ENCODE measurements at regions not wholly inside any gene's neighbourhood (a gene's known extent, or its start where the extent isn't known, plus 50 kb on each side); places are given as distances from the start of the nearest gene placed in this dataset.

DNA sequence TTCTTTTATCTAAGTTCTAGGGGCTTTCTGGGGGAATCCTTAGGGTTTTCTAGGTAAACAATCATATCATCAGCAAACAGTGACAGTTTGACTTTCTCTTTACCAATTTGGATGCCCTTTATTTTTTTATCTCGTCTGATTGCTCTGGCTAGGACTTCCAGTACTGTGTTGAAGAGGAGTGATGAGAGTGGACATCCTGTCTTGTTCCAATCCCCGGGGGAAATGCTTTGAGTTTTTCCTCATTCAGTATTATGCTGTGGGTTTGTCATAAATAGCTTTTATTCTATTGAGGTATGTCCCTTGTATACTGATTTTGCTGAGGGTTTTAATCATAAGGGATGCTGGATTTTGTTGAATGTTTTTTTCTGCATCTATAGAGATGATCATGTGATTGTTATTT is 549.5 kb downstream of the EPHA4 start:
- no peak for DNase-seq (ENCODE audit: low read depth in 1 of 2, low spot score in 1 of 2)
- no peak for TF ChIP-seq JUND (IDR thresholded peaks at IDR 0.05; ENCODE audit: low read depth)
- in situ Hi-C loops (cut with HindIII; ENCODE audit: low pct_unique_long_range_greater_than_20kb, low sequenced_read_pairs): no loop called here

DNA sequence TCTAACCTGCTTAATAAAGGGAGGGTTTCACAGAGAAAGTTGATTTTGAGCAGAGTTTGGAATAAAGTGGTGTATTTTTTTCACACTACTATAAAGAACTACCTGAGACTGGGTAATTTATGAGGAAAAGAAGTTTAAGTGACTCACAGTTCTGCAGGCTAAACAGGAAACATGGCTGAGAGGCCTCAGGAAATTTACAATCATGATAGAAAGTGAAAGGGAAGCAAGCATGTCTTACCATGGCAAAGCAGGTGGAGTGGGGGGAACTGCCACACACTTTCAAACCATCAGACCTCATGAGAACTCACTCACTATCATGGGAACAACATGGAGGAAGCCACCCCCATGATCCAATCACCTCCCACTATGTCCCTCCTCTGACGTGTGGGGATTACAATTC is 546.7 kb downstream of the EPHA4 start:
- in situ Hi-C loops (cut with HindIII; ENCODE audit: low pct_unique_long_range_greater_than_20kb, low sequenced_read_pairs): no loop called here
- TF ChIP-seq JUND (IDR thresholded peaks at IDR 0.05; ENCODE audit: low read depth): no peak

DNA sequence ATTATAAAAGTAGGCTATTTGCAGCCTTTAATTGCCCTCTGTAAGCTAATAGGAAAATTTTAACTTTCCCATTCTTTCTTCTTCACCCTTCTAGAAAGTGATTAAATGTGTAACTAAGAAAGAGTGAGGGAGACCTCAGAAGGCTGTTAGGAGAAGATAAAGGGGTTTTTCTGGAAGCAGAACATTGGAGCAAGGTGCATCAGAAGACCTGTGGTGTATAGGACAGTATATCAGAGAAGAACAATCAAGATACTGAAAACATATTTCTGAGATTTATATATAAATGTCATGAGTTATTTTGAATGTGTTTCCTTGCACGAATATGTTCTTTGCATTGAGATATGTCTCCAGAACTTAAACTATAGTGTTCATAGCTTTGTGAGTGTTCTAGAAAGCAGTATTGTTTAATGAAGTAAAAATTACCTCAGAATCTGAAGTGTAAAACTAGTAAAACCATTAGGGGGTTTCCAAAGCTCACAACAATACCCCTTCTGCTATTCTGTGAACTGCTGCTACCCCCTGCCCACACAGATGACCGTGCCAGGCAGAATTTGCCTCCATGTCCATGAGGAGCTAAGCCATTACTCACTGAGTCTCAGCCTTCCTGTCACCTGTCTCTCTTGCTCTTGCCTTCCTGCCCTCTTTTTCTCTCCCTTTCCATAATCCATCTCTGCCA is 537.9 kb downstream of the EPHA4 start:
- in situ Hi-C loops (cut with HindIII; ENCODE audit: low pct_unique_long_range_greater_than_20kb, low sequenced_read_pairs): no loop called here
- no peak for DNase-seq (ENCODE audit: low read depth in 1 of 2, low spot score in 1 of 2)
- TF ChIP-seq JUND (IDR thresholded peaks at IDR 0.05; ENCODE audit: low read depth): no peak

More for the DNA sequence above, 546.7 kb downstream of the EPHA4 start:
- DNase-seq (ENCODE audit: low read depth in 1 of 2, low spot score in 1 of 2): no peak

DNA sequence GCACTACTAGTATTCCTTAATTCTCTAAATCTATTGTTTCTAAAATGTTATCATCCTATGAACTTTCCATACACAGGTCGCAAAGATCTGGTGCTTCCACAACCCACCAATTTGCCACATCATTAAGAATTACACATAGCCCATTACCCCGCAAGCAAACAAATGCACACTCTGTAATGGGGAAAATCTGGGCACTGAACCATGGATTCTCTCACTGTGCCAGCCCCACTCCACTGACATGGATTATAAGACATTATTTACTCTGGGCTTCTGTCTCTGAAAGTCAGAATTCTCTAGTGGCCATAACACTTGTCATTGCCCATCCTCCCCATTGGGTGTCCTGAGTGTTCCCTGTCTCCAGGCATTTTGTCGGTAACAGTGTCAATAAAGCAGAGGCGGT is 537.1 kb downstream of the EPHA4 start:
- in situ Hi-C loops (cut with HindIII; ENCODE audit: low pct_unique_long_range_greater_than_20kb, low sequenced_read_pairs): no loop called here
- no peak for TF ChIP-seq JUND (IDR thresholded peaks at IDR 0.05; ENCODE audit: low read depth)
- DNase-seq (ENCODE audit: low read depth in 1 of 2, low spot score in 1 of 2): no peak

DNA sequence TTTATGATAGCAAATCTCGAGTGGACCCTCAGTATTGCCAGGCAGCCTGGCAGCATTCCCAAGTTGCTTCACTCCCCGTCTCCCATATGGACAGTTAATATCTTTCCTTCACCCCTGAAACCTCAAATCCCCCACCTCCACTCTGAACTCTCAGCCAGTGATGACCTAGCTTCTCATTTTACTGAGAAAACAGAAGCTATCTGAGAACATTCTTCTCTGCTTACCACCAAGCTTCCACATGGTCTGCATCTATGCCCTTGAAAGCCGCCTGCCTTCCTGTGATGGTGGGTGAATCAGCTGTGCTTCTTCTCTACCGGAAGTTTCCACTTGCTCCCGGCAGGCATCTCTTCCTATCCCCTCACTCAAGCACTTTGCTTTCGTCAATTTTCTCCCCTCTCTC is 529.2 kb downstream of the EPHA4 start:
- no peak for DNase-seq (ENCODE audit: low read depth in 1 of 2, low spot score in 1 of 2)
- in situ Hi-C loops (cut with HindIII; ENCODE audit: low pct_unique_long_range_greater_than_20kb, low sequenced_read_pairs): no loop called here

DNA sequence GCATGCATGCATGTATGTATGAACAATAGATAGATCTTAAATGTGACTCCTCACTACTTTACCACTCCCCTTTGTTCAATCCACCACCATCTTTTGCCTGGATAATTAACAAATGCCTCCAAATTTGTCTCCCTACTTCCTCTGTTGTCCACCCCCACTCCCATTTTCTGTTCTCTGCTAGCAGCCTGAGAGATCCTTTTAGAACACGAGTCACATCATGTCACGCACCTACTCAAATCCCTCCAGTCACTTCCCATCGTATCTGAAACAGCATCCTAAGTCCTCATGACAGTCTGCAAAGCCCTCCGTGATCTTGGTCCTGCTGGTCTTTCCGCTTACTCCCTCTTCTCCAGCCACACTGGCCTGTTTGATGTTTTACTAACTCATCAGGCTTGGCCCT is 527.3 kb downstream of the EPHA4 start:
- no peak for TF ChIP-seq JUND (IDR thresholded peaks at IDR 0.05; ENCODE audit: low read depth)
- no peak for DNase-seq (ENCODE audit: low read depth in 1 of 2, low spot score in 1 of 2)
- in situ Hi-C loops (cut with HindIII; ENCODE audit: low pct_unique_long_range_greater_than_20kb, low sequenced_read_pairs): no loop called here

More for the DNA sequence above, 529.2 kb downstream of the EPHA4 start:
- TF ChIP-seq JUND (IDR thresholded peaks at IDR 0.05; ENCODE audit: low read depth): no peak

DNA sequence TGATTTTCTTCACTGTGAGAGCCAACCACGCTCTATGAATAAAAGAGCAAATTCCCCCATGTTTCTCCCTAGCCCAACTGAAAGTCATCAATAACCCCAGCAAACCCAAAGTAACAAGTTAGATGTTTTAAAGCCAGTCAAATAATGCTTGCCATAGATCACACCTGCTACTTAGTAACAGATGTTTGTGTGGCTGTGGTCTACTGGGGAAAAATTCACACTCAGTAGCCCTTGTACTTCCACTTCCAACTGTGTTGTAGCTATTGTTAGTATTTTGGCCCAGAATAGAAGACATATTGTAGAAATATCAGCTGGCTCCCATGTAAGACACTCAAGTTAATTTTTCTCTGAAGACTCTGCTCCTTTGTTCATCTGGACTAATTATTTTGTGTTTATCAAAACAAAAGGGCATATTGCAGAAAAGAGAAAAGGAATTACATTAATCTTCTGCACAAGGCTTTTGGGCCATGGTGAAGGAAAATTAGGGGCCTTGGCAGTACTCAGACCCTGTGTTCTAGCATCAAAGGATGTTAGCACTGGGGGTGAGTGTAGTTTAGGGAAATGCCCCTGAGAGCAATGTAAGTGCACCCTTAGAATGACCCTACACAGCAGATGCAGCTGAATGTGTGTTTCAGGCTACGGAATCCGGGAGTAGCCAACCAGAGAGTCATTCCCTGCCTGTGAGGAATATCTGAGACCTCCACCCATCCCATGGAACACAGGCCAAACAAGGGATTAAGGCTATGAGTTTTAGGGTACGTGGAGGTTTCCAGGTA is 521.9 kb downstream of the EPHA4 start:
- in situ Hi-C loops (cut with HindIII; ENCODE audit: low pct_unique_long_range_greater_than_20kb, low sequenced_read_pairs): no loop called here
- DNase-seq (ENCODE audit: low read depth in 1 of 2, low spot score in 1 of 2): no peak
- no peak for TF ChIP-seq JUND (IDR thresholded peaks at IDR 0.05; ENCODE audit: low read depth)

DNA sequence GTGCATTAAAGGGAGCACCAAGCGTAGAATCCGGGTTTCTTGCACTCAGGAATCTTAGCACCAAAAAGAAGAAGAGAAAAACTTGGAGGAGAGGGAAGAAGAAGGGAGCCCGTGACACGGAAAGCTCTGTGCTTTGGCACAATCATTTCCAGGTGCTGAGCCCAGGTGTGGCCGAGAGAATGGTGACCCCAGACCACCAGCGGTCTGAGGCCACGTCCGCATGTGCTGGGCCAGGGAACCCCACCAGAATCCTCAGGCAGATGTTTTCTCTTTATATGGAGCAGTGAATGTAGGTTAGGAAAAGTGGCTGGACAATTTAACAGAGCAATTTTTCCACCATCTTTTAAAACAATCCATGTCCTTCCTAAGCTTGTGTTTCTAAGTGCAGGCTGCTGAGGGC is 520.9 kb downstream of the EPHA4 start:
- in situ Hi-C loops (cut with HindIII; ENCODE audit: low pct_unique_long_range_greater_than_20kb, low sequenced_read_pairs): no loop called here
- TF ChIP-seq JUND (IDR thresholded peaks at IDR 0.05; ENCODE audit: low read depth): no peak
- no peak for DNase-seq (ENCODE audit: low read depth in 1 of 2, low spot score in 1 of 2)

DNA sequence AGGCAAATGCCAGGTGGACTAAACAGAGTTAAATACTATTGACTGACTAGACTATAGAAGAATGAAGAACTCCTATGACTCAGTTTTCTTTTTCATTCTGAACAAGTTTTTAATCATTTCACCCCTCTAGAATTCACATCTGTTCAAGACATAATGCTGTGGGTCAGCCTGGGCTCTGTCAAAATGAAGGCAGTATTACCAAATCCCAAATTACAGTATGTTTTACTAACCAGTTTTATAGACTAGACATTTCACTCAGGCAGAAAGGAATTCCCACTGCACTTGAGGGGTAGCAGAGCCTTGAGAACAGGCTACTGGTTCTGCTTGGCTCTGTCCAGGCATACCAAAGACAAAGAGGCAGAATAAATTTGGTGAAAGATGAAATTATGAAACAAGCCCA is 511.7 kb downstream of the EPHA4 start:
- in situ Hi-C loops (cut with HindIII; ENCODE audit: low pct_unique_long_range_greater_than_20kb, low sequenced_read_pairs): no loop called here
- TF ChIP-seq JUND (IDR thresholded peaks at IDR 0.05; ENCODE audit: low read depth): no peak
- DNase-seq (ENCODE audit: low read depth in 1 of 2, low spot score in 1 of 2): no peak

DNA sequence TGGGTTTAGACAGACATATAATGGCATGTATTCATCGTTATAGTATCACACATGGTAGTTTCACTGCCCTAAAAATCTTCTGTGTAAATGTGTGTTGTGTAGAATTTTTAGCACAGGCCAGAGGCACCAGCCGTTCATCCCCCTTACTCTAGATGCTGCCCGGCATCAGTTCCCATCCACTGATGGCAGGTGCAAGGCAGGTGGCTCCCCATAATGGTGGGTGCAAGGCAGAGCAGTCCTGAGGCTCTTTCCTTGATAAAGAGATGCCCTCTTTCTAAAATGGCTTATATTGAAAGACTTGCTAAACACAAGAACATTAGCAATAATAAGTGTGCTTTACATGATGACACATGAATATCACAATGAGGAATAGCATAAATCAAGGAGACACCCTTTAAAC is 508.5 kb downstream of the EPHA4 start:
- in situ Hi-C loops (cut with HindIII; ENCODE audit: low pct_unique_long_range_greater_than_20kb, low sequenced_read_pairs): no loop called here
- DNase-seq (ENCODE audit: low read depth in 1 of 2, low spot score in 1 of 2): no peak
- no peak for TF ChIP-seq JUND (IDR thresholded peaks at IDR 0.05; ENCODE audit: low read depth)

DNA sequence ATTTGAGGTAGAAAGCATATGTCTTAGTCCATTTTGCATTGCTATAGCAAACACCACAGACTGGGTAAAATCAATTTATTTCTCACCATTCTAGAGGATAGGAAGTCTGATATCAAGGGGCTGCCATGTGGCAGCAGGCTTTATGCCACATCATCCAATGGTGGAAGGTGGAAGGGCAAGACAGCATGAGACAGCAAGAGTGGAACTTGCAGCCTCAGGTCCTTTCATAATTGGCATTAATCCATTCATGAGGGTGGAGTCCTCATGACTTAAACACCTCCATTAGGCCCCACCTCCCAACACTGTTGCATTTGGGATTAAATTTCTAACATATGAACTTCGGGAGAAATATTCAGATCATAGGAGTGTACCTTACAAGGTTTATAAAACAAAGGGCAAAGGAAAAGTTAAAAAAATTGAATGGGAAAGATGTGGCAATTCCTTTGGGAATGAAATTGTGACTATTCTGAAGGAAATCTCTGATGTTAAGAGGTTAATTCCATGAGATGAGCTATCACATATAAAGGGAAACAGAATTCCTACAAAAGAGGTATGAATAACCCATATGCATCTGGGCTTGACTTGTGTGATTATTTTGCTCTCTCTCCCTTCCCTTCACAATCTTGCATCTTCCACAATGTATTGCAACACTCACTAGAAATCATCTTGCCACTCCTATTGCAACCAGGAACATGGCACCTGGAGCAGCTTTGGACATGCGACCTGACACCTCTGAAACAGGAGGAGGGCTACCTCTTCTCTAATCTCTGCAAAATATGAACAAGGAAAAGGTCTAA is 507.8 kb downstream of the EPHA4 start:
- TF ChIP-seq JUND (IDR thresholded peaks at IDR 0.05; ENCODE audit: low read depth): no peak
- DNase-seq (ENCODE audit: low read depth in 1 of 2, low spot score in 1 of 2): no peak
- in situ Hi-C loops (cut with HindIII; ENCODE audit: low pct_unique_long_range_greater_than_20kb, low sequenced_read_pairs): no loop called here

DNA sequence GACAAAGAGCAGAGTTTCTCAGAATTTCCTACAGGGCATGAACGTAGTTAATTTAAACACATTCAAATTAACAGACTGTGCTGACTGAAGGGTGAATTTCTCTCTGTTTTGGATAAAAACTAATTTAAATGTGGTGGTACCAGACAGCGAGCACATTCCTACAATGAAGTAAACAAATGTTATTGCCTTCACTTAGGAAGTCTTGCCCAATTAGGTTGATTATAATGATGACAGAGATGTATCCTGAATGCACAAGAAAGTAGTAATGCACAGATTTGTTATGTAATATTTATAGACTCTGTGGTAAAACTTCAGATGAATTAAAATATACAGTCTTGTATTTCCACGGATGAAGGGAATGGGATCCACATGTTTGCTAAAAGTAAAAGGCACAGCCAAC is 507.2 kb downstream of the EPHA4 start:
- in situ Hi-C loops (cut with HindIII; ENCODE audit: low pct_unique_long_range_greater_than_20kb, low sequenced_read_pairs): no loop called here
- no peak for TF ChIP-seq JUND (IDR thresholded peaks at IDR 0.05; ENCODE audit: low read depth)
- no peak for DNase-seq (ENCODE audit: low read depth in 1 of 2, low spot score in 1 of 2)

DNA sequence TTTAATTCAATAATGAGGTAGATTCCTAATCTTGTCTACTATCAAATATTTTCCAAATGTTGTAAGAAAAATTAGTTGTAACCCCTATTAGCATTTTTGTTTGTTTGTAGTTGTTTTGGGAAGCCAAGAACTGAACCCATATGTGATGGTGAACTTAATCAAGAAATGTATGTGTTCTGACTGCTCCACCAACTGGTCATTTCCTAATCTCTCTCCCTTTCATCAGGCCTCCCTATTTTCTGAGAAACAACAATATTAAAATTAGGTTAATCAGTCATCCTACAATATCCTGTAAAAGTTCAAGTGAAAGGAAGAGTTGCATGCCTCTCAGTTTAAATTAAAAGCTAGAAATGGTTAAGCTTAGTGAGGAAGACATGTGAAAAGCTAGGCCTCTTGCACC is 504.0 kb downstream of the EPHA4 start:
- TF ChIP-seq JUND (IDR thresholded peaks at IDR 0.05; ENCODE audit: low read depth): no peak
- in situ Hi-C loops (cut with HindIII; ENCODE audit: low pct_unique_long_range_greater_than_20kb, low sequenced_read_pairs): no loop called here

More for the DNA sequence above, 504.0 kb downstream of the EPHA4 start:
- no peak for DNase-seq (ENCODE audit: low read depth in 1 of 2, low spot score in 1 of 2)

All from T47D (cell line).